C1 segment of cervical spinal cord (tissue), 14 donors: ENCODE measurements at regions not wholly inside any gene's neighbourhood (a gene's known extent, or its start where the extent isn't known, plus 50 kb on each side); places are given as distances from the start of the nearest gene placed in this dataset.

Experiments
- DNase-seq, 14 donors: peaks; one replicate each; lab custom pipeline; 2025; lab: John Stamatoyannopoulos, UW

GRCh38 chr7:41103331-41103730 lies 599.6 kb downstream of the INHBA start:
- DNase-seq, result no peak

GRCh38 chr7:41098846-41099245 lies 604.0 kb downstream of the INHBA start:
- no peak for DNase-seq

GRCh38 chr7:41098402-41098801 lies 604.5 kb downstream of the INHBA start:
- no peak for DNase-seq

- no peak for DNase-seq
Observed at GRCh38 chr7:41097501-41097900, 605.4 kb downstream of the INHBA start.

GRCh38 chr7:41096917-41097316 lies 606.0 kb downstream of the INHBA start:
- no peak for DNase-seq

GRCh38 chr7:41093141-41093540 lies 609.7 kb downstream of the INHBA start:
- no peak for DNase-seq

- no peak for DNase-seq
Observed at GRCh38 chr7:41085244-41085643, 617.6 kb downstream of the INHBA start.

- DNase-seq, result no peak
Observed at GRCh38 chr7:41084381-41084780, 618.5 kb downstream of the INHBA start.

- no peak for DNase-seq
Observed at GRCh38 chr7:41069635-41070034, 633.3 kb downstream of the INHBA start.

GRCh38 chr7:41067576-41067975 lies 635.3 kb downstream of the INHBA start:
- DNase-seq, result no peak

GRCh38 chr7:41065663-41066062 lies 637.2 kb downstream of the INHBA start:
- no peak for DNase-seq

- DNase-seq, result no peak
Observed at GRCh38 chr7:41063116-41063515, 639.8 kb downstream of the INHBA start.

- DNase-seq, result no peak
Observed at GRCh38 chr7:41060796-41061195, 642.1 kb downstream of the INHBA start.

- DNase-seq, result no peak
Observed at GRCh38 chr7:41059796-41060195, 643.1 kb downstream of the INHBA start.

- no peak for DNase-seq
Observed at GRCh38 chr7:41058986-41059741, 643.7 kb downstream of the INHBA start.

GRCh38 chr7:41054960-41055661 lies 647.8 kb downstream of the INHBA start:
- DNase-seq, result no peak

- DNase-seq, result no peak
Observed at GRCh38 chr7:41053820-41054219, 649.1 kb downstream of the INHBA start.

- no peak for DNase-seq
Observed at GRCh38 chr7:41052736-41053135, 650.2 kb downstream of the INHBA start.

GRCh38 chr7:41052201-41052600 lies 650.7 kb downstream of the INHBA start:
- no peak for DNase-seq

GRCh38 chr7:41051535-41051934 lies 651.4 kb downstream of the INHBA start:
- peak in 4 of 14 donors; percentile 5 to 18 (median 10) for DNase-seq

GRCh38 chr7:41051062-41051461 lies 651.8 kb downstream of the INHBA start:
- DNase-seq, result no peak

GRCh38 chr7:41048771-41049170 lies 654.1 kb downstream of the INHBA start:
- DNase-seq, result no peak

GRCh38 chr7:41047789-41048191 lies 655.1 kb downstream of the INHBA start:
- no peak for DNase-seq
